NT2/D1 (cell line): ENCODE measurements at regions not wholly inside any gene's neighbourhood (a gene's known extent, or its start where the extent isn't known, plus 50 kb on each side); places are given as distances from the start of the nearest gene placed in this dataset.

Experiments
- SUZ12 ChIP-seq: IDR thresholded peaks from 2 replicates; pipeline ENCODE4 v1.6.1; 2011; ENCODE audit not compliant: insufficient read length, insufficient read depth; ENCODE audit errors: extremely low read depth
- YY1 ChIP-seq: IDR thresholded peaks from 2 replicates; pipeline ENCODE4 v1.6.1; 2011; ENCODE audit not compliant: insufficient read length, insufficient read depth
- ZNF274 ChIP-seq: IDR thresholded peaks from 2 replicates; pipeline ENCODE4 v1.6.1; 2011; ENCODE audit warnings: mild to moderate bottlenecking, low read depth, low read length

GRCh38 chr12:116644806-116645205, 85.6 kb downstream of the MAP1LC3B2 start:
- no peak for TF ChIP-seq YY1
- TF ChIP-seq ZNF274, result no peak
- TF ChIP-seq SUZ12, result no peak
